OCI-LY7 (cell line): ENCODE measurements at regions not wholly inside any gene's neighbourhood (a gene's known extent, or its start where the extent isn't known, plus 50 kb on each side); places are given as distances from the start of the nearest gene placed in this dataset.

Experiments used
- BruUV-seq: library from RNA; stranded (reverse); fragments of 400-500 nt; replicated peaks from 2 replicates; lab custom pipeline; 2021; lab: Mats Ljungman, UMichigan
- CTCF ChIA-PET: fragments of 300-600 bp; sonication (Branson Sonifier 250); formaldehyde crosslinking; loops from one replicate; lab custom pipeline; 2022; ENCODE audit warnings: antibody characterized with exemption; ENCODE audit not compliant: unreplicated experiment; lab: Charles Lee
- POLR2A ChIA-PET: fragments of 300-600 bp; sonication (Branson Sonifier 250); formaldehyde crosslinking; loops from one replicate; lab custom pipeline; 2022; ENCODE audit warnings: antibody characterized with exemption; lab: Charles Lee
- DNase-seq: peaks from one replicate; pipeline ENCODE4 v3.0.0-alpha.2; 2015; ENCODE audit warnings: low spot score
- H2AFZ ChIP-seq: fragments of 200-600 bp; sonication (generic), shearing (Covaris generic); 2 replicates; pipeline ENCODE4 v1.6.1; 2014; ENCODE audit warnings: mild to moderate bottlenecking, antibody characterized with exemption, low read length, moderate library complexity
- H3K27ac ChIP-seq: fragments of 200-600 bp; sonication (generic); 2 replicates; pipeline ENCODE4 v1.5.1; 2014; ENCODE audit warnings: mixed run types, low read depth, mild to moderate bottlenecking, moderate library complexity, low read length, inconsistent platforms; ENCODE audit not compliant: poor library complexity, severe bottlenecking
- H3K36me3 ChIP-seq: fragments of 200-600 bp; sonication (generic); 2 replicates; pipeline ENCODE4 v1.6.1; 2014; ENCODE audit warnings: mild to moderate bottlenecking, antibody characterized with exemption, low read length, moderate library complexity, mixed read lengths; ENCODE audit not compliant: insufficient read depth
- H3K4me1 ChIP-seq: fragments of 200-600 bp; sonication (generic); 2 replicates; pipeline ENCODE4 v1.5.1; 2014; ENCODE audit warnings: mild to moderate bottlenecking, low read length; ENCODE audit not compliant: insufficient read depth, poor library complexity, severe bottlenecking
- H3K4me2 ChIP-seq: fragments of 200-600 bp; sonication (generic); 2 replicates; pipeline ENCODE4 v1.6.1; 2014; ENCODE audit warnings: mild to moderate bottlenecking, low read length
- H3K4me3 ChIP-seq: fragments of 200-600 bp; sonication (generic); 2 replicates; pipeline ENCODE4 v1.5.1; 2014; ENCODE audit warnings: mild to moderate bottlenecking, low read depth, low read length; ENCODE audit not compliant: poor library complexity, severe bottlenecking
- H3K79me2 ChIP-seq: fragments of 200-600 bp; sonication (generic); 2 replicates; pipeline ENCODE4 v1.6.1; 2016; ENCODE audit warnings: low read depth, mild to moderate bottlenecking, low read length, moderate library complexity, mixed read lengths; ENCODE audit not compliant: insufficient read depth
- H3K9me2 ChIP-seq: fragments of 200-600 bp; sonication (generic); 2 replicates; pipeline ENCODE4 v1.6.1; 2016; ENCODE audit warnings: mild to moderate bottlenecking, low read length, mixed read lengths; ENCODE audit not compliant: insufficient read depth
- H3K9me3 ChIP-seq: fragments of 200-600 bp; sonication (generic); 2 replicates; pipeline ENCODE4 v1.6.1; 2014; ENCODE audit warnings: mild to moderate bottlenecking, mixed run types, low read length, mixed read lengths
- H4K20me1 ChIP-seq: fragments of 200-600 bp; sonication (generic); 2 replicates; pipeline ENCODE4 v1.6.1; 2014; ENCODE audit warnings: mild to moderate bottlenecking, antibody characterized with exemption, low read length, moderate library complexity, mixed read lengths; ENCODE audit not compliant: insufficient read depth
- CTCF ChIP-seq: fragments of 200-600 bp; sonication (generic); conservative IDR thresholded peaks from 2 replicates; pipeline ENCODE4 v1.5.1; 2014; ENCODE audit warnings: mild to moderate bottlenecking, antibody characterized with exemption, low read length, moderate library complexity, mixed read lengths
- EZH2phosphoT487 ChIP-seq: fragments of 200-600 bp; sonication (generic); IDR thresholded peaks from 2 replicates; pipeline ENCODE4 v1.6.1; 2018; ENCODE audit warnings: low read depth, borderline replicate concordance, mild to moderate bottlenecking, mixed run types, antibody characterized with exemption, low read length, moderate library complexity, mixed read lengths
- intact Hi-C: fragments of 100-400 bp; cut with micrococcal nuclease; formaldehyde crosslinking; loops from one replicate; pipeline ENCODE4 v1.10.0; 2022; ENCODE audit not compliant: unreplicated experiment

DNA sequence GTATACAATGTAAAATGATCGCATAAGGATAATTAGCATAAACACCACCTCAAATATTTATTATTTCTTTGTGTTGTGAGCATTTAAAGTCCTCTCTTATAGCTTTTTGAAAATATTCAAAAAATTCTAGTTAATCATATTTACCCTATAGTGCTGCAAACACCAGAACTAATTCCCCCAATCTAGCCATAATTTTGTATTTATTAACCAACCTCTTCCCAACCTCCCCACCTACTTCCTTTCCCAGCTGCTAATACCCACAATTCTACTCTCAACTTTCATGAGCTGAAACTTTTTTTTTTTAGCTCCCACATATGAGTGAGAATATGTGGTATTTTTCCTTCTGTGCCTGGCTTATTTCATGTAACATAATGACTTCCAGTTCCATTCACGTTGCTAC, 317.8 kb upstream of the ATP10B start:
- no peaks in the 10 kb centered on the region for H3K9me2 ChIP-seq
- H4K20me1 ChIP-seq, result no peaks in the 10 kb centered on the region
- H3K27ac ChIP-seq, result no peak overlapping the region
- no TSS peak for BruUV-seq
- ChIA-PET CTCF (no interaction called here), POLR2A (interaction anchor here (0.6 to 1.7 kb wide), 2 partner anchors 10 to 218 kb away, joined by 3 to 5 read pairs; no protein-coding TSS in a partner anchor)
- no peaks in the 10 kb centered on the region for H3K36me3 ChIP-seq
- no peak for TF ChIP-seq EZH2phosphoT487
- no peak for TF ChIP-seq CTCF
- no peaks in the 10 kb centered on the region for H3K9me3 ChIP-seq
- no peaks in the 10 kb centered on the region for H3K79me2 ChIP-seq
- DNase-seq, result no peak
- no peak overlapping the region for H3K4me2 ChIP-seq
- intact Hi-C loops, result no loop called here
- H3K4me3 ChIP-seq, result no peak overlapping the region
- H2AFZ ChIP-seq, result no peak overlapping the region
- no peaks in the 10 kb centered on the region for H3K4me1 ChIP-seq

- CTCF ChIA-PET, result no interaction called here
- Histone ChIP-seq H4K20me1 (no peaks in the 10 kb centered on the region), H3K36me3 (no peaks in the 10 kb centered on the region), H3K79me2 (no peaks in the 10 kb centered on the region), H3K4me2 (no peak overlapping the region), H3K4me1 (no peaks in the 10 kb centered on the region), H3K9me2 (no peaks in the 10 kb centered on the region), H3K4me3 (no peak overlapping the region), H3K27ac (no peak overlapping the region), H2AFZ (no peak overlapping the region), H3K9me3 (no peaks in the 10 kb centered on the region)
- POLR2A ChIA-PET, result no interaction called here
- no peak for DNase-seq
- intact Hi-C loops, result no loop called here
- TF ChIP-seq CTCF, result no peak
- TF ChIP-seq EZH2phosphoT487, result no peak
- BruUV-seq, result no TSS peak
Observed at GRCh38 chr5:161167016-161167767, 315.2 kb upstream of the ATP10B start.

DNA sequence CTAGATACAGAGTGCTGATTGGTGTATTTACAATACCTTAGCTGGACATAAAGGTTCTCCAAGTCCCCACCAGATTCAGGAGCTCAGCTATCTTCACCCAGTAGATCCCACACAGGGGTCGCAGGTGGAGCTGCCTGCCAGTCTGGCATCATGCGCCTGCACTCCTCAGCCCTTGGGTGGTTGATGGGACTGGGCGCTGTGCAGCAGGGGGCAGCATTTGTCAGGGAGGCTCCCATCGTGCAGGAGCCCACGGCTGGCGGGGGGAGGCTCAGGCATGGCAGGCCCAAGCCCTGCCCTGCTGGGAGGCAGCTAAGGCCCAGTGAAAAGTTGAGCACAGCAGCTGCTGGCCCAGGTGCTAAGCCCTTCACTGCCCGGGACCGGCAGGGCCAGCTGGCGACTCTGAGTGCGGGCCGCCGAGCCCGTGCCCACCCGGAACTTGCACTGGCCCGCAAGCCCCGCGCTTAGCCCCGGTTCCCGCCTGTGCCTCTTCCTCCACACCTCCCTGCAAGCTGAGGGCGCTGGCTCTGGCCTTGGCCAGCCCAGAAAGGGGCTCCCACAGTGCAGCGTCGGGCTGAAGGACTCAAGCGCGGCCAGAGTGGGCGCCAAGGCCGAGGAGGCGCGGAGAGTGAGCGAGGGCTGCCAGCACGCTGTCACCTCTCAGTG, 314.1 kb upstream of the ATP10B start:
- Histone ChIP-seq H3K9me2 (no peaks in the 10 kb centered on the region), H3K4me1 (no peaks in the 10 kb centered on the region), H3K27ac (no peak overlapping the region), H2AFZ (no peak overlapping the region), H4K20me1 (no peaks in the 10 kb centered on the region), H3K4me2 (no peak overlapping the region), H3K79me2 (no peaks in the 10 kb centered on the region), H3K9me3 (no peaks in the 10 kb centered on the region), H3K36me3 (no peaks in the 10 kb centered on the region), H3K4me3 (no peak overlapping the region)
- no peak for DNase-seq
- POLR2A ChIA-PET, result interaction anchor here (0.6 kb wide), 1 partner anchor 391 kb away, joined by 3 read pairs; no protein-coding TSS in a partner anchor
- TF ChIP-seq EZH2phosphoT487 (no peak), CTCF (no peak)
- CTCF ChIA-PET, result interaction anchor here (0.6 kb wide), 1 partner anchor 8 kb away, joined by 3 read pairs; no protein-coding TSS in a partner anchor
- intact Hi-C loops, result no loop called here
- BruUV-seq, result no TSS peak
